Upper lobe of right lung (tissue), 1 donor: ENCODE measurements at regions not wholly inside any gene's neighbourhood (a gene's known extent, or its start where the extent isn't known, plus 50 kb on each side); places are given as distances from the start of the nearest gene placed in this dataset.

ENCODE experiments used
- ATAC-seq: fragments of 200-7000 bp; cut with Tn5 transposase; one replicate; pipeline ENCODE4 v1.9.1; 2020; ENCODE audit warnings: mild to moderate bottlenecking, moderate library complexity
- DNase-seq: peaks from one replicate; pipeline ENCODE4 v3.0.0-alpha.2; 2020
- H3K27ac ChIP-seq: fragments of 200-600 bp; one replicate; pipeline ENCODE4 v1.8.0; 2022
- H3K27me3 ChIP-seq: fragments of 200-600 bp; one replicate; pipeline ENCODE4 v1.8.0; 2022; ENCODE audit warnings: mild to moderate bottlenecking
- H3K36me3 ChIP-seq: fragments of 200-600 bp; one replicate; pipeline ENCODE4 v1.8.0; 2022
- H3K4me1 ChIP-seq: fragments of 200-600 bp; one replicate; pipeline ENCODE4 v1.8.0; 2022
- H3K4me3 ChIP-seq: fragments of 200-600 bp; one replicate; pipeline ENCODE4 v1.8.0; 2022; ENCODE audit warnings: mild to moderate bottlenecking
- H3K9me3 ChIP-seq: fragments of 200-600 bp; one replicate; pipeline ENCODE4 v1.8.0; 2022
- intact Hi-C: fragments of 100-400 bp; cut with DNase I; formaldehyde crosslinking; loops from one replicate; pipeline ENCODE4 v1.11.0; 2022
- TF ChIP-seq, protein P1 (sequence below): fragments of 200-600 bp; IDR thresholded peaks from one replicate; pipeline ENCODE4 v1.8.0; 2022; ENCODE audit warnings: antibody characterized with exemption
- donor health status: DM: no; HTN: yes; CAD: no; lungs with severe emphysema.

DNA sequence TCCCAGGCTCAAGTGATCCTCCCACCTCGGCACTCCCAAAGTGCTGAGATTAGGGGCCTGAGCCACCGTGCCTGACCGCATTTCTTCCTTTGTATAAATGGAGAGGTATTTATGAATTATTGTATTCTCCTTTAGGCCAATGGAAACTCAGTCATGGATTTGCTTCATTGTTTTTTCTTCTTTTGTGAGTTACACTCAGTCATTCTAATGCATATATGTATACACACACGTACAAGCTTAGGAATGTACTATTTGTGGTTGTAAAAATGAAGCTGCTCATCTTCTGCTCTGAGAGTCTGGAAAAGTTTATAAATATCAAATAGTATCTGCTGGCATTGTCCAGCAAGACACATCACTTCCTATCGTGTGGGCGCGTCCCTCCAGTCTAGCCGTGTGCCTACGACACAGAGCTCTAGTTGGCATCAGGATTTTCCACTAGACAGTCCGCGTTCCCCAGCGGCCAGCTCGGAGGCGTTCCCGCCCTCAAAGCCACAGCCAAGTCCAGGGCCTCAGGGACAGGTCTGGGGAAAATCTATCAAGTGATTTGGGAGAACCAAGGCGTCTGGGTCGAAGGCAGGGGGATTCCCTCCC, 215.2 kb downstream of the NFATC2 start:
- H3K27ac ChIP-seq, result no peak overlapping the region
- ATAC-seq, result no peak
- no peaks in the 10 kb centered on the region for H3K36me3 ChIP-seq

DNA sequence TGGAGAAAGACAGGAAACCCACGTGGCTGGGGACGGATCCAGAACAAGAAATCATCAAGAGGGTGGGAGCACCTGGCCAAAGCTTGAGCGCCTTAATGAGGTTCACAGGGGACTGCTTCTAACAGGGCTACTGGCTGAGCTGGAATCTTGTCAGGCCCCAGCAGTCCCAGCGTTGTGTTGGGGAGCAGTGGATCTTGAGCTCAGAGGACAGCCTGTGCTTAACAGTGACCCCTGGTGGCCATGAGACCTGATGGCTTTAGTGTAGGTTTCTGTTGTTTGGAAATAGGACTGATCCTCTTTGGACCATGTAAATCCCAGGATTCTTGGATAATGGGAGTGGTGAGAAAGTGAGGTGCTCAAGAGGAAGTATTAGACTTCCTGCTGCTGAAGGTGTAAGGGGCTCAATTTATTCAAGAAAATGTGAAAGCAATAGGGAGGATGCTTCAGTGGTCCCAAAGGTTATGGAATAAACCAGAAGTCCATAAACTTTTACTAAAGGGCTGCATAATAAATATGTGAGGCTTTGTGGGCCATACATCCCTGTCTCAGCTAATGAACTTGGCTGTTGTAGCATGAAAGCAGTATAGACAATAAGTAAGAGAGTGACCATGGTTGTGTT, 216.2 kb downstream of the NFATC2 start:
- ATAC-seq, result peak; percentile 82
- intact Hi-C loops, result loop anchor here (10.0 kb wide), 1 partner anchor 532 kb away; the partner anchor contains the start of gene BCAS4

More for the DNA sequence above, 215.2 kb downstream of the NFATC2 start:
- Histone ChIP-seq H3K4me3 (no peak overlapping the region), H3K27me3 (no peaks in the 10 kb centered on the region), H3K4me1 (no peaks in the 10 kb centered on the region), H3K9me3 (no peaks in the 10 kb centered on the region)
- intact Hi-C loops, result loop anchor here (10.0 kb wide), 1 partner anchor 533 kb away; the partner anchor contains the start of gene BCAS4
- DNase-seq, result no peak
- TF ChIP-seq, protein P1, sequence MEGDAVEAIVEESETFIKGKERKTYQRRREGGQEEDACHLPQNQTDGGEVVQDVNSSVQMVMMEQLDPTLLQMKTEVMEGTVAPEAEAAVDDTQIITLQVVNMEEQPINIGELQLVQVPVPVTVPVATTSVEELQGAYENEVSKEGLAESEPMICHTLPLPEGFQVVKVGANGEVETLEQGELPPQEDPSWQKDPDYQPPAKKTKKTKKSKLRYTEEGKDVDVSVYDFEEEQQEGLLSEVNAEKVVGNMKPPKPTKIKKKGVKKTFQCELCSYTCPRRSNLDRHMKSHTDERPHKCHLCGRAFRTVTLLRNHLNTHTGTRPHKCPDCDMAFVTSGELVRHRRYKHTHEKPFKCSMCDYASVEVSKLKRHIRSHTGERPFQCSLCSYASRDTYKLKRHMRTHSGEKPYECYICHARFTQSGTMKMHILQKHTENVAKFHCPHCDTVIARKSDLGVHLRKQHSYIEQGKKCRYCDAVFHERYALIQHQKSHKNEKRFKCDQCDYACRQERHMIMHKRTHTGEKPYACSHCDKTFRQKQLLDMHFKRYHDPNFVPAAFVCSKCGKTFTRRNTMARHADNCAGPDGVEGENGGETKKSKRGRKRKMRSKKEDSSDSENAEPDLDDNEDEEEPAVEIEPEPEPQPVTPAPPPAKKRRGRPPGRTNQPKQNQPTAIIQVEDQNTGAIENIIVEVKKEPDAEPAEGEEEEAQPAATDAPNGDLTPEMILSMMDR, result no peak

DNA sequence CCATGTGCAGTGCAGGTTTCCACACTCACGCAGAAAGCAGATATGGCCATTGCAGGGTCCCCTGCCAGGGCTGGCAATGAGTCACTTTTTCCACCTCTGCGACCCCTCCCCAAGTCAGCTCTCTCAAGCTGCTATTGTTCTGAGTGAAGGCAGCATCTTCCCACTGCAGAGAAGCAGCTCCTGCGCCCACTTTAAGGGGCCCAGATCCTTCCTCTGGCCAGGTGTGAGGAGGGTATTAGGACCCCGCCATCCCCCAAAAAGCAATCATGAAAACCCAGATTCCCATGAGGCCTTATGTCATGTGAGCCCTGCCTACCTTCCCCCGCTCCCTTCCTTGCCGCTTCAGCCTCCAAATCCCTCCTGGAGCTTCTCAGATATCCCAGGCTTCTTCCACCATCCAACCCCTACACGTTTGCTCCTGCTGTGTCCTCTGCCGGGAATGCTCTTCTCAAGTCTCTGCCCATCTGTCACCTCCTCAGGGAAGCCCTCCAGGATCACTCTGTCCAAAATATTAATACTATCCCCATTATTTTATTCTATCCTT, 220.3 kb downstream of the NFATC2 start:
- H3K27me3 ChIP-seq, result no peaks in the 10 kb centered on the region
- intact Hi-C loops, result loop anchor here (10.0 kb wide), 1 partner anchor 527 kb away; the partner anchor contains the start of gene BCAS4
- no peak for DNase-seq
- TF ChIP-seq, protein P1, result no peak
- H3K27ac ChIP-seq, result no peak overlapping the region
- no peak overlapping the region for H3K4me3 ChIP-seq
- H3K9me3 ChIP-seq, result no peaks in the 10 kb centered on the region
- no peaks in the 10 kb centered on the region for H3K36me3 ChIP-seq
- no peak for ATAC-seq
- H3K4me1 ChIP-seq, result no peaks in the 10 kb centered on the region

More for the DNA sequence above, 216.2 kb downstream of the NFATC2 start:
- no peak overlapping the region for H3K4me3 ChIP-seq
- no peak for DNase-seq
- no peak overlapping the region for H3K27ac ChIP-seq
- H3K4me1 ChIP-seq, result no peaks in the 10 kb centered on the region
- H3K9me3 ChIP-seq, result no peaks in the 10 kb centered on the region
- H3K36me3 ChIP-seq, result no peaks in the 10 kb centered on the region
- no peaks in the 10 kb centered on the region for H3K27me3 ChIP-seq
- TF ChIP-seq, protein P1, result peak; percentile 79

DNA sequence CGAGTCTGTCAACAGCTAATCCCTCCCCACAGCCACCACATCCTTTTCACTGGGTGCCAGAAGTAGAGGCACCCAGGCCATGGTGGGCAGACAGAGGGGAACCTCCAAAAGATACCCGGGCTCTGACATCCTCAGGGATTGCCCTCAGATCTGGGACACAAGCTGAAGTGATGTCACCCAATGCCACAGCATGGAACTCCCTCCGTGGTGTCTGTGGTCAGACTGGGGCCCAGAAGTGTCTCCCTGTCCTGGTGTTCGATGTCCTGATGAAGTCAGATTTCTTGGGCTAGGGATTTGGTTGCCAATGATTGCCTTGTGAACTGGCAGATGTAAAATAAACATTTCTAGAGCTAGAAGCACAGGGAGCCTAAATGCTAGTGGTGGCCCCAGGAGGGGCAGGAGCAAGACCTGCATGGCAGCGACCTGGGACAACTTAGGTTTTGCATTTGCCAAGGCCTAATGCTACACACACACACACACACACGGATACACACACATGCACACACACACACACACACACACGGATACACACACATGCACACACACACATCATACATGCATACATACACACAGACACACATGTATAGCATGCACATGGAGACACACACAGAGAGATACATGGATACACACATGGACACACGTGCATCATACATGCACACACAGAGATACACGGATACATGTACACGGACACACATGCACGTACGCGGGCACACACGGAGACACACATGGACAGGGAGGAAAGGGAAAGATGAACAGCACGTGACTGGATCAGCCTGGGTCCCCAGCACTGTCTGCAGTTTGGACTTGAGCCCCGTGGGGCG, 221.0 kb downstream of the NFATC2 start:
- DNase-seq (no peak), ATAC-seq (no peak)
- Histone ChIP-seq H3K27ac (no peak overlapping the region), H3K4me3 (no peak overlapping the region), H3K36me3 (no peaks in the 10 kb centered on the region), H3K27me3 (no peaks in the 10 kb centered on the region), H3K9me3 (no peaks in the 10 kb centered on the region), H3K4me1 (no peaks in the 10 kb centered on the region)
- TF ChIP-seq, protein P1, result no peak
- intact Hi-C loops, result loop anchor here (10.0 kb wide), 1 partner anchor 527 kb away; the partner anchor contains the start of gene BCAS4

DNA sequence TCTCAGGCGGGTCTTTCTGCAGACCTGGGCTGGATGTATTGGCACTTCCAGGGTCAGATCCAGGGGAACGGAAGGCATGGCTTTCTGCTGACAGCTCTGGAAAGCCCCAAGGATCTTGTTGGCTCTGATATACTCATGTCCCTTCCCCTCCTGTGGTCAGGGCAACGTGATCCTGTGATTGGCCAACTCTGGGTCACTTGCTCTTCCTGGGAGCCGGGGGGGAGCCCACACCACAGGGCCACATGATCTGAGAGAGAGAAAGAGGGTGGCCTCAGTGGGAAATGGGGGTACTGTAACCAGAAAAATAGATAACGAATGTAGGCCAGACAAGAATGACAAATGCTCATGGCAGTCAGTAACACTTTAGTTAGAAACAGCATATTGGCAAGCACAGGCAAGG, 223.0 kb downstream of the NFATC2 start:
- intact Hi-C loops, result no loop called here
- DNase-seq (no peak), ATAC-seq (no peak)
- no peak overlapping the region for H3K27ac ChIP-seq
- H3K4me1 ChIP-seq, result no peaks in the 10 kb centered on the region
- no peak overlapping the region for H3K4me3 ChIP-seq
- TF ChIP-seq, protein P1, result no peak
- no peaks in the 10 kb centered on the region for H3K9me3 ChIP-seq
- H3K27me3 ChIP-seq, result no peaks in the 10 kb centered on the region
- no peaks in the 10 kb centered on the region for H3K36me3 ChIP-seq
